Neural progenitor cell (in vitro differentiated cells): ENCODE measurements at regions not wholly inside any gene's neighbourhood (a gene's known extent, or its start where the extent isn't known, plus 50 kb on each side); places are given as distances from the start of the nearest gene placed in this dataset.

Experiments
- DNase-seq: peaks from one replicate; pipeline ENCODE4 v3.0.0-alpha.2; 2016; ENCODE audit warnings: low spot score
- H2AFZ ChIP-seq: fragments of 200-600 bp; sonication (generic); replicated peaks from 2 replicates; pipeline ENCODE4 v1.6.1; 2016; ENCODE audit warnings: antibody characterized with exemption
- H3F3A ChIP-seq: fragments of 200-600 bp; sonication (generic); 2 replicates; pipeline ENCODE4 v1.6.1; 2016; ENCODE audit warnings: antibody characterized with exemption, low read depth
- H3K27ac ChIP-seq: fragments of 200-600 bp; sonication (generic); 2 replicates; pipeline ENCODE4 v1.5.1; 2016; ENCODE audit warnings: mild to moderate bottlenecking
- H3K27me3 ChIP-seq: fragments of 200-600 bp; sonication (generic); 2 replicates; pipeline ENCODE4 v1.6.1; 2016; ENCODE audit warnings: mild to moderate bottlenecking, moderate library complexity
- H3K36me3 ChIP-seq: fragments of 200-600 bp; sonication (generic); 2 replicates; pipeline ENCODE4 v1.5.1; 2016
- H3K4me1 ChIP-seq: fragments of 200-600 bp; sonication (generic); 2 replicates; pipeline ENCODE4 v1.6.1; 2016; ENCODE audit warnings: mixed run types
- H3K4me2 ChIP-seq: fragments of 200-600 bp; sonication (generic); 2 replicates; pipeline ENCODE4 v1.6.1; 2016
- H3K4me3 ChIP-seq: fragments of 200-600 bp; sonication (generic); 2 replicates; pipeline ENCODE4 v1.5.1; 2016
- H3K79me2 ChIP-seq: fragments of 200-600 bp; sonication (generic); 2 replicates; pipeline ENCODE4 v1.6.1; 2016; ENCODE audit warnings: low read depth
- H3K9ac ChIP-seq: fragments of 200-600 bp; sonication (generic); 2 replicates; pipeline ENCODE4 v1.6.1; 2016
- H3K9me3 ChIP-seq: fragments of 200-600 bp; sonication (generic); 2 replicates; pipeline ENCODE4 v1.5.1; 2016; ENCODE audit warnings: low read depth
- H4K20me1 ChIP-seq: fragments of 200-600 bp; sonication (generic); 2 replicates; pipeline ENCODE4 v1.6.1; 2016; ENCODE audit warnings: low read depth
- H3K27ac Mint-ChIP-seq: 3 replicates; pipeline ENCODE4 v1.8.0; 2021; ENCODE audit warnings: mixed read lengths
- H3K27me3 Mint-ChIP-seq: 2 replicates; pipeline ENCODE4 v1.8.0; 2022; ENCODE audit warnings: low read depth, mild to moderate bottlenecking, inconsistent platforms, moderate library complexity, mixed read lengths; ENCODE audit not compliant: insufficient read depth
- H3K36me3 Mint-ChIP-seq: 3 replicates; pipeline ENCODE4 v1.8.0; 2021; ENCODE audit warnings: mixed read lengths
- H3K4me1 Mint-ChIP-seq: 3 replicates; pipeline ENCODE4 v1.8.0; 2021; ENCODE audit warnings: mixed read lengths
- H3K4me3 Mint-ChIP-seq: 3 replicates; pipeline ENCODE4 v1.8.0; 2021; ENCODE audit warnings: mild to moderate bottlenecking, moderate library complexity, mixed read lengths
- H3K9me3 Mint-ChIP-seq: 3 replicates; pipeline ENCODE4 v1.8.0; 2020; ENCODE audit warnings: mixed read lengths
- EZH2 ChIP-seq: fragments of 200-600 bp; sonication (generic); IDR thresholded peaks from 2 replicates; pipeline ENCODE4 v1.6.1; 2017; ENCODE audit warnings: antibody characterized with exemption, mild to moderate bottlenecking, moderate library complexity
- EZH2phosphoT487 ChIP-seq: fragments of 200-600 bp; sonication (generic); IDR thresholded peaks from 2 replicates; pipeline ENCODE4 v1.6.1; 2017; ENCODE audit warnings: antibody characterized with exemption
- TF ChIP-seq, protein P1 (sequence below): fragments of 200-600 bp; sonication (generic); IDR thresholded peaks from 2 replicates; pipeline ENCODE4 v1.5.1; 2017; ENCODE audit warnings: antibody characterized with exemption, mild to moderate bottlenecking

DNA sequence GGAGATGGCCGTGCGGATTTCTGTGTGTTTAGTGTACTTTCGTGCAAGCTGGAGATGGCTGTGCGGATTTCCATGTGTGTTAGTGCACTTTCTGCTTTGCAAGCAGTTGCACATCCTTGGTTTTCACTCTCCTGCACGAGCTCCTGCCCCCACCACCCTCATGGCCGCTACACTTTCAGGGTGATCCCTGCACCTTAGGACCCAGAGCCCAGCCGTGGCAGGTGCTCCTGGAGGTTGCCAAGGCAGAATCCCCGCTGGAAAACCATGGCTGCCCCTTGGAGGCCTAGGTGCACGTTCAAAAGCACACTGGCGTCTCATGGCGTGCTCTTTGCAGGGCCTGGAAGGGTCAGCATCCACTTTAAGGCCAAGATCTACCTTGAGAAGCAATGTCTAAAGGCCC lies 311.0 kb upstream of the TNRC6C start:
- no peak for TF ChIP-seq EZH2
- TF ChIP-seq, protein P1, sequence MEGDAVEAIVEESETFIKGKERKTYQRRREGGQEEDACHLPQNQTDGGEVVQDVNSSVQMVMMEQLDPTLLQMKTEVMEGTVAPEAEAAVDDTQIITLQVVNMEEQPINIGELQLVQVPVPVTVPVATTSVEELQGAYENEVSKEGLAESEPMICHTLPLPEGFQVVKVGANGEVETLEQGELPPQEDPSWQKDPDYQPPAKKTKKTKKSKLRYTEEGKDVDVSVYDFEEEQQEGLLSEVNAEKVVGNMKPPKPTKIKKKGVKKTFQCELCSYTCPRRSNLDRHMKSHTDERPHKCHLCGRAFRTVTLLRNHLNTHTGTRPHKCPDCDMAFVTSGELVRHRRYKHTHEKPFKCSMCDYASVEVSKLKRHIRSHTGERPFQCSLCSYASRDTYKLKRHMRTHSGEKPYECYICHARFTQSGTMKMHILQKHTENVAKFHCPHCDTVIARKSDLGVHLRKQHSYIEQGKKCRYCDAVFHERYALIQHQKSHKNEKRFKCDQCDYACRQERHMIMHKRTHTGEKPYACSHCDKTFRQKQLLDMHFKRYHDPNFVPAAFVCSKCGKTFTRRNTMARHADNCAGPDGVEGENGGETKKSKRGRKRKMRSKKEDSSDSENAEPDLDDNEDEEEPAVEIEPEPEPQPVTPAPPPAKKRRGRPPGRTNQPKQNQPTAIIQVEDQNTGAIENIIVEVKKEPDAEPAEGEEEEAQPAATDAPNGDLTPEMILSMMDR: no peak
- no peak for TF ChIP-seq EZH2phosphoT487
- Mint-ChIP-seq H3K27ac (no peak overlapping the region), H3K27me3 (peaks cover 6% of the 10 kb centered on the region), H3K4me3 (no peak overlapping the region), H3K4me1 (peaks cover 15% of the 10 kb centered on the region), H3K9me3 (peaks cover 36% of the 10 kb centered on the region), H3K36me3 (no peaks in the 10 kb centered on the region)
- Histone ChIP-seq H3K27ac (no peak overlapping the region), H3K9me3 (no peaks in the 10 kb centered on the region), H3K79me2 (no peaks in the 10 kb centered on the region), H4K20me1 (no peaks in the 10 kb centered on the region), H3K27me3 (no peaks in the 10 kb centered on the region), H3K4me2 (no peak overlapping the region), H2AFZ (no peak overlapping the region), H3K9ac (no peak overlapping the region), H3K36me3 (no peaks in the 10 kb centered on the region), H3K4me3 (no peak overlapping the region), H3K4me1 (peaks cover 19% of the 10 kb centered on the region), H3F3A (no peaks in the 10 kb centered on the region)
- DNase-seq: no peak

DNA sequence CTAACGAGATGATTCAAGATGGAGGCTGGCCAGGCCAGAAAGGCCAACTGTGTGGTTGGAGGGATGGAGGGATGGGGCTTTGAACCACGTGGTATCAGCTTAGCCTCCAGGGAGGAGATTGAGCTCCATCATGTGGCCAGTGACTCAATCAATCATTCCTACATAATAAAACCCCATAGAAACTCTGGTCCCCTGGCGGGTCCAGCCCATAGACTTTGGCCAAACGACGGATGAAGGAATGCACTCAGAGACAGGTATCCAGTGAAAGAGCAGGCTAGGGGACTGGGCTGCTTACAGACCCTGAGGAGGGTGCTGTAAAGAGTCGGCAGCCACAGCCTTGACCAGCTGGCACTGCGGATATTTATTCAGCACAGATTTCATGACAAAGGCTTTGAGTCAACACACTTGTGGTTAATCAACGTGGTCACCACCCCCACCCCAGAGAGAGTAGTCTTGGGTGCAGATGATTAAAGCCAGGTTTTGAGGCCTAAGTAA lies 308.7 kb upstream of the TNRC6C start:
- TF ChIP-seq, protein P1: no peak
- no peak for TF ChIP-seq EZH2
- TF ChIP-seq EZH2phosphoT487: no peak
- Histone ChIP-seq H3K4me1 (peaks cover 12% of the 10 kb centered on the region), H3K4me2 (no peak overlapping the region), H3F3A (no peaks in the 10 kb centered on the region), H4K20me1 (no peaks in the 10 kb centered on the region), H3K36me3 (no peaks in the 10 kb centered on the region), H3K27ac (no peak overlapping the region), H3K9me3 (no peaks in the 10 kb centered on the region), H3K79me2 (no peaks in the 10 kb centered on the region), H3K27me3 (no peaks in the 10 kb centered on the region), H3K9ac (no peak overlapping the region), H2AFZ (no peak overlapping the region), H3K4me3 (no peak overlapping the region)
- H3K4me3 Mint-ChIP-seq: no peak overlapping the region
- H3K9me3 Mint-ChIP-seq: peaks cover 39% of the 10 kb centered on the region
- peaks cover 3% of the 10 kb centered on the region for H3K27me3 Mint-ChIP-seq
- H3K27ac Mint-ChIP-seq: no peak overlapping the region
- DNase-seq: no peak
- no peaks in the 10 kb centered on the region for H3K36me3 Mint-ChIP-seq
- H3K4me1 Mint-ChIP-seq: peaks cover 13% of the 10 kb centered on the region

DNA sequence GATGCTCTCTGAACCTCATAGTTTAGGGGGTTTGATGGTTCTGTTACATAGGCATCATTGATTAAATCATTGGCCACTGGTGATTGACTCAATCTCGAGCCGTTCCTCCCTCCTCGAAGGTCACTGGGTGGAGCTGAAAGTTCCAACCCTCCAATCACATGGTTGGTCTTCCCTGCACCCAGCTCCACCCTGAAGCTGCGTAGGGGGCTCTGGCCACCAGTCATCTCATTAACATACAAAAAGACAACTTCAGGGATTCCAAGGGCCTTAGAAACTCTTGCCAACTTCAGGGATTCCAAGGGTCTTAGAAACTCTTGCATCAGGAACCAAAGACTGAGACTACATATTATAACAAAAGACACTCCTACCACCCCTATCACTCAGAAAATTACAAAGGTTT lies 306.5 kb upstream of the TNRC6C start:
- no peaks in the 10 kb centered on the region for H3F3A ChIP-seq
- Mint-ChIP-seq H3K4me3 (no peak overlapping the region), H3K27ac (no peak overlapping the region), H3K4me1 (peaks cover 2% of the 10 kb centered on the region), H3K36me3 (no peaks in the 10 kb centered on the region), H3K9me3 (peaks cover 37% of the 10 kb centered on the region), H3K27me3 (peaks cover 3% of the 10 kb centered on the region)
- H3K9ac ChIP-seq: no peak overlapping the region
- no peak overlapping the region for H3K27ac ChIP-seq
- H3K79me2 ChIP-seq: no peaks in the 10 kb centered on the region
- H3K4me1 ChIP-seq: no peaks in the 10 kb centered on the region
- no peaks in the 10 kb centered on the region for H3K27me3 ChIP-seq
- no peaks in the 10 kb centered on the region for H3K36me3 ChIP-seq
- TF ChIP-seq, protein P1: no peak
- TF ChIP-seq EZH2phosphoT487 (no peak), EZH2 (no peak)
- H2AFZ ChIP-seq: no peak overlapping the region
- H3K9me3 ChIP-seq: no peaks in the 10 kb centered on the region
- no peak overlapping the region for H3K4me2 ChIP-seq
- H3K4me3 ChIP-seq: no peak overlapping the region
- H4K20me1 ChIP-seq: no peaks in the 10 kb centered on the region
- DNase-seq: no peak

DNA sequence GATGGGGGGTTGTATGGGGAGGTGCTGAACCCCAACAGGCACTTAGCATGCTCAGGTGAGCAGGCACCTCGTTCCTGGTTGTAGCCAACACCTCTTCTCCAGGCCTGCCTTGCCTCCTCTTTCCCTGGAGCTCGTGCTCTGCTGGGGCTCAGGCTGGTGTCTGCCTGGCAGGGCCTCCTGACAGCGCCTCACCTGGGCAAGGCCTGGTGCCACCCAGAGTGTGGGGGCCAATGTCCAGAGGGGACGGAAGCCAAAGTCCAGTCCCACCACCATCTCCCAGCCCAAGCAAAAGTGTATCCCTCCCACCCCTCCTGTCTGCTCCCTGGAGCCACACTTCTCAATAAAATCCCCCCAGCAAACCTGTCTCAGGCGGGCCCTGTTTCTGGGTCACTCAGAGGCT lies 304.2 kb upstream of the TNRC6C start:
- Mint-ChIP-seq H3K9me3 (peaks cover 35% of the 10 kb centered on the region), H3K27me3 (no peaks in the 10 kb centered on the region), H3K36me3 (no peaks in the 10 kb centered on the region), H3K4me1 (peaks cover 2% of the 10 kb centered on the region), H3K4me3 (no peak overlapping the region), H3K27ac (no peak overlapping the region)
- H3K4me3 ChIP-seq: no peak overlapping the region
- H2AFZ ChIP-seq: no peak overlapping the region
- H3K27ac ChIP-seq: no peak overlapping the region
- no peaks in the 10 kb centered on the region for H4K20me1 ChIP-seq
- H3K27me3 ChIP-seq: no peaks in the 10 kb centered on the region
- TF ChIP-seq, protein P1: no peak
- TF ChIP-seq EZH2phosphoT487 (no peak), EZH2 (no peak)
- H3K79me2 ChIP-seq: no peaks in the 10 kb centered on the region
- H3K9me3 ChIP-seq: no peaks in the 10 kb centered on the region
- H3K36me3 ChIP-seq: no peaks in the 10 kb centered on the region
- no peak for DNase-seq
- H3K4me1 ChIP-seq: no peaks in the 10 kb centered on the region
- no peaks in the 10 kb centered on the region for H3F3A ChIP-seq
- H3K9ac ChIP-seq: no peak overlapping the region
- no peak overlapping the region for H3K4me2 ChIP-seq
